ENCODE measurements at regions not wholly inside any gene's neighbourhood (a gene's known extent, or its start where the extent isn't known, plus 50 kb on each side); places are given as distances from the start of the nearest gene placed in this dataset.

GRCh38 chr14:101508948-101509729, 52.2 kb upstream of the DIO3 start:
- BruUV-seq (replicated peaks) = no TSS peak

More at GRCh38 chr14:101508948-101509729, 52.2 kb upstream of the DIO3 start:
- intact Hi-C loops (cut with micrococcal nuclease) = no loop called here
- CTCF ChIA-PET = no interaction called here
- TF ChIP-seq EGR1 (IDR thresholded peaks at IDR 0.05; ENCODE audit: low read depth) (no peak), CTCF (IDR thresholded peaks at IDR 0.05 in 2 of 3, conservative IDR thresholded peaks at IDR 0.05 in 1 of 3; ENCODE audit: borderline replicate concordance in 1 of 3, insufficient read depth in 1 of 3, low read depth in 2 of 3, low read length in 2 of 3) (no peak), ZFX (IDR thresholded peaks at IDR 0.05) (no peak), EZH2phosphoT487 (IDR thresholded peaks at IDR 0.05; ENCODE audit: borderline replicate concordance) (no peak), CEBPB (IDR thresholded peaks at IDR 0.05; ENCODE audit: low read depth) (no peak), FOSL1 (IDR thresholded peaks at IDR 0.05; ENCODE audit: low read depth) (no peak), TCF7L2 (IDR thresholded peaks at IDR 0.05; ENCODE audit: borderline replicate concordance, extremely low read depth, insufficient read depth, insufficient read length) (no peak), POLR2AphosphoS5 (IDR thresholded peaks at IDR 0.05; ENCODE audit: low read depth, low read length) (no peak), EZH2 (IDR thresholded peaks at IDR 0.05) (no peak), MAX (IDR thresholded peaks at IDR 0.05) (no peak), REST (IDR thresholded peaks at IDR 0.05; ENCODE audit: low read depth) (no peak)
- no peak overlapping the region for H2AFZ ChIP-seq (ENCODE audit: low read depth, low read length, poor library complexity, severe bottlenecking)
- POLR2A ChIA-PET = no interaction called here
- H3K27me3 ChIP-seq (ENCODE audit: insufficient read depth, low read length) = no peaks in the 10 kb centered on the region
- no peaks in the 10 kb centered on the region for H3K36me3 ChIP-seq (ENCODE audit: control insufficient read depth in 1 of 2, insufficient read depth in 2 of 2, low read length in 2 of 2)
- H3K79me2 ChIP-seq (ENCODE audit: insufficient read depth, low read length) = no peaks in the 10 kb centered on the region
- ATAC-seq (no peak), DNase-seq (ENCODE audit: low read depth, low spot score) (no peak)
- no peaks in the 10 kb centered on the region for H3K9me3 ChIP-seq (ENCODE audit: control insufficient read depth in 1 of 2, insufficient read depth in 1 of 2, low read depth in 1 of 2, low read length in 2 of 2)
- H3K9ac ChIP-seq (ENCODE audit: low read length) = no peak overlapping the region
- no peak overlapping the region for H3K4me3 ChIP-seq (replicated peaks in 1 of 2; ENCODE audit: low read depth in 1 of 2, low read length in 2 of 2)
- H3K27ac ChIP-seq (ENCODE audit: low read depth, low read length) = no peak overlapping the region
- H3K9me2 ChIP-seq (ENCODE audit: insufficient read depth) = no peaks in the 10 kb centered on the region
- no peaks in the 10 kb centered on the region for H4K20me1 ChIP-seq (ENCODE audit: insufficient read depth)
- RAD21 ChIA-PET (ENCODE audit: low non-redundant PET in 1 of 2, low total read pairs in 2 of 2, uncharacterized antibody in 2 of 2, unreplicated experiment in 2 of 2) = no interaction called here
- H3K4me1 ChIP-seq (ENCODE audit: control insufficient read depth in 1 of 2, insufficient read depth in 2 of 2, low read length in 2 of 2) = no peaks in the 10 kb centered on the region
- no peak overlapping the region for H3K4me2 ChIP-seq (ENCODE audit: low read length)
